ENCODE measurements at regions not wholly inside any gene's neighbourhood (a gene's known extent, or its start where the extent isn't known, plus 50 kb on each side); places are given as distances from the start of the nearest gene placed in this dataset.

- TF ChIP-seq POLR2A (IDR thresholded peaks at IDR 0.05) (no peak), CTCF (IDR thresholded peaks at IDR 0.05 in 4 of 5, conservative IDR thresholded peaks at IDR 0.05 in 1 of 5) (no peak)
These were observed 188.3 kb downstream of the GXYLT1 start for GRCh38 chr12:41956353-41956752.

Data from gastrocnemius medialis (tissue), 4 donors.